ENCODE measurements at regions not wholly inside any gene's neighbourhood (a gene's known extent, or its start where the extent isn't known, plus 50 kb on each side); places are given as distances from the start of the nearest gene placed in this dataset.

GRCh38 chr10:128498378-128498730 is 372.1 kb upstream of the MKI67 start:
- TF ChIP-seq CTCF (IDR thresholded peaks at IDR 0.05; ENCODE audit: unreplicated experiment in 3 of 3), result no peak
- Mint-ChIP-seq H3K27ac (no peak overlapping the region), H3K9me3 (no peaks in the 10 kb centered on the region), H3K36me3 (ENCODE audit: low read depth) (no peaks in the 10 kb centered on the region), H3K4me3 (no peak overlapping the region), H3K27me3 (ENCODE audit: low read depth) (peaks cover 5% of the 10 kb centered on the region), H3K4me1 (no peaks in the 10 kb centered on the region)

GRCh38 chr10:128498746-128499145 is 372.5 kb upstream of the MKI67 start:
- Mint-ChIP-seq H3K9me3 (no peaks in the 10 kb centered on the region), H3K4me1 (no peaks in the 10 kb centered on the region), H3K36me3 (ENCODE audit: low read depth) (no peaks in the 10 kb centered on the region), H3K27ac (no peak overlapping the region), H3K4me3 (no peak overlapping the region), H3K27me3 (ENCODE audit: low read depth) (peaks cover 8% of the 10 kb centered on the region)
- TF ChIP-seq CTCF (IDR thresholded peaks at IDR 0.05; ENCODE audit: unreplicated experiment in 3 of 3), result no peak

GRCh38 chr10:128499486-128499885 is 373.3 kb upstream of the MKI67 start:
- H3K4me1 Mint-ChIP-seq, result no peaks in the 10 kb centered on the region
- TF ChIP-seq CTCF (IDR thresholded peaks at IDR 0.05; ENCODE audit: unreplicated experiment in 3 of 3), result no peak
- H3K9me3 Mint-ChIP-seq, result no peaks in the 10 kb centered on the region

GRCh38 chr10:128499956-128500355 is 373.7 kb upstream of the MKI67 start:
- no peak overlapping the region for H3K27ac Mint-ChIP-seq
- no peaks in the 10 kb centered on the region for H3K4me1 Mint-ChIP-seq
- no peak for TF ChIP-seq CTCF (IDR thresholded peaks at IDR 0.05; ENCODE audit: unreplicated experiment in 3 of 3)
- H3K4me3 Mint-ChIP-seq, result no peak overlapping the region
- peaks cover 8% of the 10 kb centered on the region for H3K27me3 Mint-ChIP-seq (ENCODE audit: low read depth)
- H3K9me3 Mint-ChIP-seq, result no peaks in the 10 kb centered on the region
- no peaks in the 10 kb centered on the region for H3K36me3 Mint-ChIP-seq (ENCODE audit: low read depth)

More at GRCh38 chr10:128499486-128499885, 373.3 kb upstream of the MKI67 start:
- H3K36me3 Mint-ChIP-seq (ENCODE audit: low read depth), result no peaks in the 10 kb centered on the region
- H3K4me3 Mint-ChIP-seq, result no peak overlapping the region
- no peak overlapping the region for H3K27ac Mint-ChIP-seq
- peaks cover 8% of the 10 kb centered on the region for H3K27me3 Mint-ChIP-seq (ENCODE audit: low read depth)

GRCh38 chr10:128500642-128501041 is 374.4 kb upstream of the MKI67 start:
- Mint-ChIP-seq H3K27me3 (ENCODE audit: low read depth) (peaks cover 8% of the 10 kb centered on the region), H3K9me3 (no peaks in the 10 kb centered on the region), H3K27ac (no peak overlapping the region), H3K36me3 (ENCODE audit: low read depth) (no peaks in the 10 kb centered on the region), H3K4me3 (no peak overlapping the region), H3K4me1 (no peaks in the 10 kb centered on the region)
- no peak for TF ChIP-seq CTCF (IDR thresholded peaks at IDR 0.05; ENCODE audit: unreplicated experiment in 3 of 3)

- H3K4me1 Mint-ChIP-seq, result no peaks in the 10 kb centered on the region
- TF ChIP-seq CTCF (IDR thresholded peaks at IDR 0.05; ENCODE audit: unreplicated experiment in 3 of 3), result no peak
- peaks cover 9% of the 10 kb centered on the region for H3K9me3 Mint-ChIP-seq
- peaks cover 8% of the 10 kb centered on the region for H3K27me3 Mint-ChIP-seq (ENCODE audit: low read depth)
- no peak overlapping the region for H3K4me3 Mint-ChIP-seq
- no peak overlapping the region for H3K27ac Mint-ChIP-seq
- no peaks in the 10 kb centered on the region for H3K36me3 Mint-ChIP-seq (ENCODE audit: low read depth)
These were observed 379.1 kb upstream of the MKI67 start for GRCh38 chr10:128505346-128505745.
